NCI-H1930 (cell line): ENCODE measurements at regions not wholly inside any gene's neighbourhood (a gene's known extent, or its start where the extent isn't known, plus 50 kb on each side); places are given as distances from the start of the nearest gene placed in this dataset.
A peak's percentile ranks its signal among the peaks of the same experiment; 100 is the strongest.

Experiments used
- DNase-seq, 2 experiments: peaks; one replicate each; lab custom pipeline; 2025; lab: John Stamatoyannopoulos, UW

DNA sequence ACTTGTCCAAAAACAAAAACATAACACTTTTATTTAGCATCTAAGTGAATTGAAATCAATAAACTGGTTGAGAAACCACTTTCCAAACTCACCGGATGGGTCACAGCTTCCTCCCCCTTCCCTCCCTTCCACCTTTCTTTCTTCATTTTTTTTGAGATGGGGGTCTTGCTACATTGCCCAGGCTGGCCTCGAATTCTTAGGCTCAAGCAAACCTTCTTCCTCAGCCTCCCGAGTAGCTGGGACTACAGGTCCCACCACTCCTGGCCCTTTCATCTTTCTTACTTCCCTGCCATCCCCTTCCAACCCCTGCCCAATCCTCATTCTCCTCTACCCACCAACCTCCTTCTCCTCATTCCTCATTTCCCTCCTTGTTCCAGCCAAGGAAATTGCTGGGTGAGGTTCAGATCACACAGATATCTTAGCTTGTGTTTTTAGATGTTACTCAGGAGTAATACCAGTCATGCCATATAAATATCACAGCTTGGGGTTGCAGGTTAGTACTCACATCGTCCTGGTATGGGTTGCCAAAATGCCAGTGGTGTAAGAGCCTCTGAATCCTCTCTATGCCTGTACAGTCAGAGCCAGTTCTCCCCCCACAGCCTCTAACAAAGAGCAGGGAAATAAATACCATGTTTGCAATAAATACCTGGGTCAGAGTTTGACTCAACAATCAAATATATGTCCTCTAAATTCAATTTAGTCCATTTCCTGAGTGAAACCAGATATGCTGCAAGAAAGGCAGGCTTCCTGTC is 132.7 kb upstream of the NDUFV2 start:
- DNase-seq = no peak

DNA sequence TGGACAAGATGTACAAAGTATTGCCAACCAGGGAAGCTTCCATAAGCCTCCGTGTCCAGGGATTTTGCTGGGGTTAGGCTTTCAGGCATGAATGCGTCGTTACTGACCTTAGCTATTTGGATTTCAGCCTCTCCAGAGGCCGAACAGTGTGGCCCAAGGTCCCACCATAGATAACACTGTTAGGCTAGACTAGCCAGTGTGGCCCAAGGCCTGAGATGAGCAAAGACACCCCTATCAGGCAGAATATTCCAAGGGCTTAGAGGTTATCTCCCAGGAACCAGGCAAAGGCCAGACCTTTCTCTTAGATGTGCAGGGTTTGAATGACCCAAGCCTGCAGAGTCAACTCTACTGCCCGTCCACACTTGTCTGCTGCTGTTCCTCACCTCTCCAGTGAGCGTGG is 131.7 kb upstream of the NDUFV2 start:
- DNase-seq = no peak

DNA sequence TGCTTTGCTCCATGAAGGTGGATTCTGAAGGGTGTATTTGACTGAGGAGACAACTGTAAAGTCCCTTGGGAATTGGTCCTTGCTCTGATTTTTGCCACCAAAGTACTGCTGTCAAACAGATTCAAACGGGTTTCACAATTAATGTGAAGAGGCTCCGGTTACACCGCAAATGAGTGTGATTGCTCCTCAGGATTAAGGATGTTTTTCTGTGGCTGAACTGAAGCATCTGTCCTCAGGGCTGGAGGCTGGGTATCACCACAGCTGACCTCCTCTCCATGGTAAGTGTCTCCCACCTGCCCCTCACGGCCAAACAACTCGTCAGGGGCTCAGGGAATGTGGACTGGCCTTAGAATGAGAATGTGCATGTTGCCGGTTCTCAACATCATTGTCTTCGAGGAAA is 130.4 kb upstream of the NDUFV2 start:
- no peak for DNase-seq

DNA sequence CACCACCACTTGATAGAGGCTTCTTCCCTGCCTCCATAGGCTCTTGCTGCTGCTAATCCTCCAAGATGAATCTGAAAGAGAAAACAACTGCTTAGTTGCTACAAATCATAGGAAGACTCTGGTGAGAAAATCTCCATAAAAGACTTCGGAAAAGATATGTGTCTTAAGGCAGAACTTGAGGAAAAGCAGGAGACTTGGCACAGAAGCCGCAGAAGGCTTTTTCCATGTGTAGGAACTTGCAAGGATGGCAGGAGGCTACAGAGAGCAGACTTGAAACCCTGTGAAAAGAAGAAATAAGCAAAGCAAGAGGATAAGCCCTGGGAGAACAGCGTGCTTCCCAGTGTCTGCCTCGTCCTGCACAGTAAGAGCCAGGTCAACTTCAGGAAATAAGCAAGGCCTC is 128.2 kb upstream of the NDUFV2 start:
- DNase-seq = no peak

DNA sequence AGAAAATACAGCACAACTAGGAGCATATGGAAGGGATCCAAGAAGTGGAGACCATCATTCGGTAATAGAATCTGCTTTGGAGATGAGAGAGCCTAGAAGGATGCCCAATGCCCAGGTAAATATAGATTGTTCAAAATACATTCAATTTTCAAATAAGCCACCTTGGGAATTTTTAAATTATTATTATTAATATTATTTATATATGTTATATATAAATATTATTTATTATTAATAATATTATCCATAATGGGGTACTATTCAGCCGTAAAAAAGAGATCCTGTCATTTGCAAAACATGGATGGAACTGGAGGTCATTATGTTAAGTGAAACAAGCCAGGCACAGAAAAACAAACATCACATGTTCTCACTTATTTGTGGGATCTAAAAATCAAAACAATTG is 127.8 kb upstream of the NDUFV2 start:
- no peak for DNase-seq

- no peak for DNase-seq
These were observed 126.9 kb upstream of the NDUFV2 start for GRCh38 chr18:8975624-8976023.

DNA sequence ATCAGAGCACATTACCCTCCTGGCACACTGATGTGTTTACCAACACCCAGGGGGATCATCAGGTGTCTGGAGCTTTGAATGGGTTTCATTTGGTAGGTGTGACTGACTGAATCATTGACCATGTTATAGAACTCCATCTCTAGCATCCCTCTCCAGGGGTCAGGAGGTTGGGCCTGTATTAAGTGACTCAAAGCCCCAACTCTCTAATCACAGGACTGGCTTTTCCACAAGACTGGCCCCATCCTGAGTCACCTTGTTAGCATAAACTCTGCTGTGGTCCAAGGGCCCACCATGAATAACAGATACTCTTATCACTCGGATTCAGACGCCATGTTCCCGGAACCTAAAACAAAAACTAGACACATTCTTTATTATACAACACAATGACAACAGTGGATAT is 125.9 kb upstream of the NDUFV2 start:
- no peak for DNase-seq

- no peak for DNase-seq
These were observed 125.3 kb upstream of the NDUFV2 start for GRCh38 chr18:8977166-8977565.

DNA sequence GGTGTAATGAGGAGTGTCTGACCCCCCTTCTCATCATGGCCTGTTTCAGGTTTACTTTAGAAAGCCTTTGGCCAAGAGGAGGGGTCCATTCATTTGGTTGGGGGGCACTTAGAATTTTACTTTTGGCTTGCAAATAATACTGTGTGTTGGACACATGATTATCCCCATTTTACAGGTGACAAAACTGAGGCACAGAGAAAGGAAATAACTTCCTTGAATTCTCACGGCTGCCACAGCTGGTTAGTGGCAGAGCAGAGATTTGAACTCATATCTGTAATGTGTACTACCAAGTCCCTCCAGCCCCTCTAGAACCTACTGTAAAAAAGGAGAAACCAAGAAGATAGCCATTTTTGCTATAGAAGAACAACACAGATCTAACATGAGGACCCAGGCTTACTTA is 124.8 kb upstream of the NDUFV2 start:
- no peak for DNase-seq

DNA sequence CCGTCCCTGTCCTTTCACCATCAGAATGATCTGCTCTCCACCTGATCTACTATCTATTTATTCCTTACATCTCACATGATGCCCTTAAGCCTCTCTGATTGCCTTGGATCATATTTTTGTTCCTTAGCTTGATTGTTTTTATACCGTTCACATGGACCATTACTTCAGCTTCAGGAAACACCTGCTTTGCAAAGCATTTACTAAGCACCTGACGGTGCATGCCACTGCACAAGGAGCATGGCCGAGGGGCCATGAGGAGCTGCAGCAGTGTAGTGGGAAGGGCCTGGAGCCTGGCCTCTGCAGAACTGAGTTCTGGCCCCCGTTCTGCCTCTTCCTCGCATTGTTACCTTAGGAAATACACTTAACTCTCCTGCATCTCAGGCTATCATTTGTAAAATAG is 124.1 kb upstream of the NDUFV2 start:
- no peak for DNase-seq

DNA sequence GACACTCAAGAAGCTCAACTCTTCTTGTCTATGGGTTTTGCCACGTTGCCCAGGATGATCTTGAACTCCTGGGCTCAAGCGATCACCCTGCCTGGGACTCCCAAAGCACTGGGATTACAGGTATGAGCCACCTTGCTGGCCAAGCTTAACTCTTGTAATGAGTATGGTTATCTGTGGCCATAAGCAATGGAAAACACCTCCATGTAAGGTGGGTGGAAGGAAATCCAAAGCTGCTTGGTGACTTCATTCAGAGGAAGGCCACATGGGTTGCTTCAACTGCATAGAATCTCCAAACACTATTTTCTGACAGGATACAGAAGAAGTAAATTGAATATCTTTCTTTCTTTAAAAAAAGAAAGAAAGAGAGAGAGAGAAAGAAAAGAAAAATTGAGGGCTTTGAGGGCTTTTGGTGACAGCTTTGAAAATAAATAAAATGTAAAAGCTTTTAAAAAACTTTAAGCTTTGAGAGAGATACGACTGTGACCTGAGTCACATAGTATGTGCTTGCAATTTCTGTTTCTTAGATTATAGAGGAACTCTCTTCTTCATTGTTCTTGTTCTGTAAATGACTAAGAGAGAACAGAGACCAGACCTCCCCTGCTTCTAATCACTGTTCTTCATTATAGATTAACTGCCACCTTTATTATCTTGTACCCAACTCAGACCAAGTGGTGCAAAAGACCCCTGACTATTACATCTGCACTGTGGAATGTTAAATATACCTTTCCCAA is 123.1 kb upstream of the NDUFV2 start:
- no peak for DNase-seq

- DNase-seq = no peak
These were observed 122.0 kb upstream of the NDUFV2 start for GRCh38 chr18:8980496-8980895.

GRCh38 chr18:8980918-8981317 is 121.6 kb upstream of the NDUFV2 start:
- no peak for DNase-seq

DNA sequence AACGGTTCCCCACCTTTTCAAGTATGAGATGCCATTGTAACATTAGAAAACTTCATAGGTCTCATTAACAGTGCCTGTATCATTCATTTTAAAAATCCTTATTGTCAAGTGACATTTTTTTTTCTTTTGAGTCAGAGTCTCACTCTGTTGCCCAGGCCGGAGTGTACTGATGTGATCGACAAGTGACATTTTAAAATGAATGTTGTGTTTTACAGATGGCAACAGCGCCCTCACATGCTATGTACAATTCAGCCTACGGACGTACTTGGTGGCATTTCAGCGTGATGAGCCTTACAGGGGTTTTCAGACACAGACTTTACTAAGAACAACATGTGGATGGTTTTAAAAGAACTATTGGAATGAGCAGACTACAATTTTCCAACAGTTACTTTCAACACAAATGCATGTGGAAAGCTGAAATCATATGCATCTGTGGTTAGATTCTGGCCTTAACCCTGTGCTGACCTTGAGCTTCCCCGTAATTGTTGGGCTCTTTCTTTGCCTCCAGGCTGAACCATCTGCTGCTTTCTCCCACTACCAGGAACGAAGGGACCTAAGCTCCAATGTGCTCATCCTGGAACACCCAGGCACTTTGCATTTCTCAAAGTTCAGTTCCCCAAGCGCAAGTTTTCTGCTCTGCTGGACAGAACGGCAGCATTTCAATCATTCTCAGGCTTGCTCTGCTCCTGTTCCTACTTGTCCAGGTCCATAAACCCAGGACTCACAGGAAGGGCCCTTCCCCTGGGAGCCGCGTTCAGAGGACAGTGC is 119.9 kb upstream of the NDUFV2 start:
- DNase-seq = no peak

- DNase-seq = no peak
These were observed 119.3 kb upstream of the NDUFV2 start for GRCh38 chr18:8983195-8983594.

- DNase-seq = no peak
These were observed 118.3 kb upstream of the NDUFV2 start for GRCh38 chr18:8984131-8984721.

- no peak for DNase-seq
These were observed 115.3 kb upstream of the NDUFV2 start for GRCh38 chr18:8987241-8987640.

GRCh38 chr18:8988260-8988871 is 114.1 kb upstream of the NDUFV2 start:
- DNase-seq = peak in 1 of 2 experiments; percentile 40

DNA sequence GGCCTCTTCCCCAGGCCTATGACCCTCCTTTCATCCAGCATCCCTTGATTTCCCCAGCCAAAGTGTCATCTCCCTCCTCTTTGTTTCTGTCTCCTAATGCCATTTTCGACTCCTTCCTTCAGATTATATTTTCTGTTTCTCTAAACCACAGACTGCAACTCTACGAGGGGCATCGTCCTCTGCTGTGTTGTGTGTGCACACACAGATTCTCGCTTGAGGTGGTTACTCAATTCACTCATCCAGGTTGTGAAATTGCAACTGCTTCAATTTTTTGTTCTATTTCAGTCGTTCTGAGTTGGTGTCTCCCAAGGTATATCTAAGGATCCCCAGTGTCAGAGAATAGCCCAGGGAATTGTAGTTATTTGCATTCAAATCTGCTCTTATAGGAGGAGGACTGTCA is 113.5 kb upstream of the NDUFV2 start:
- DNase-seq = no peak

GRCh38 chr18:8989855-8990254 is 112.6 kb upstream of the NDUFV2 start:
- no peak for DNase-seq

GRCh38 chr18:8990276-8991031 is 112.0 kb upstream of the NDUFV2 start:
- DNase-seq = no peak
